WERI-Rb-1 (cell line): ENCODE measurements at regions not wholly inside any gene's neighbourhood (a gene's known extent, or its start where the extent isn't known, plus 50 kb on each side); places are given as distances from the start of the nearest gene placed in this dataset.

ENCODE experiments used
- DNase-seq: peaks from one replicate; pipeline ENCODE4 v3.0.0-alpha.2; 2020
- H3K27ac ChIP-seq: fragments of 250-450 bp; sonication (Bioruptor Pico); 2 replicates; pipeline ENCODE4 v1.5.1; 2020; ENCODE audit warnings: mild to moderate bottlenecking, moderate library complexity
- H3K27me3 ChIP-seq: fragments of 250-450 bp; sonication (Bioruptor Pico); 2 replicates; pipeline ENCODE4 v1.5.1; 2021; ENCODE audit warnings: mild to moderate bottlenecking, low read depth, moderate library complexity; ENCODE audit not compliant: insufficient read depth, severe bottlenecking
- H3K36me3 ChIP-seq: fragments of 250-450 bp; sonication (Bioruptor Pico); 2 replicates; pipeline ENCODE4 v1.5.1; 2020; ENCODE audit warnings: mild to moderate bottlenecking, moderate library complexity
- H3K4me3 ChIP-seq: 2 replicates; pipeline ENCODE4 v1.5.1; 2011; ENCODE audit warnings: low read depth, mild to moderate bottlenecking, control low read depth, low read length
- H3K9me3 ChIP-seq: fragments of 250-450 bp; sonication (Bioruptor Pico); 2 replicates; pipeline ENCODE4 v1.5.1; 2021; ENCODE audit warnings: mild to moderate bottlenecking, moderate library complexity; ENCODE audit not compliant: severe bottlenecking
- TF ChIP-seq, protein P1 (sequence below): IDR thresholded peaks from 2 replicates; pipeline ENCODE4 v1.5.1; 2011; ENCODE audit warnings: low read depth, mild to moderate bottlenecking, control low read depth, inconsistent platforms, low read length

DNA sequence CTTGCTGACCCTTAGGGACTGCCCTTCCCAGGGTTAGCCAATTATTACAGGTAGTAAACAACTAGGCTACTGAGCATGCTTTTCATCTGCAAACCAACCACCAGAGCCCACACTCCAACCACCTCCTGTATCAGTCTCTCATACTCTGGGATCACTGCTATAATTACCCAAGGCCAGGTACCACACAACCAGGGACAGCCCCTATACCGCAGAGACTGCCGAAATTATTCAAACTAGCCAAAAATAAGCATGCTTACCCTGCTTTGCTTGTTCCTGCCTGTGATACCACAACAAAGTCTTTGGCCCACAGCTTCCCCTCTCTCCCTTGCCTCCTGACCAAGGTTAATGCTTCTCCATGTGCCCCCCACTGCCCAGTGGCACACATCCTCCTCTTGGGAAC is 197.6 kb upstream of the SRRM4 start:
- TF ChIP-seq, protein P1, sequence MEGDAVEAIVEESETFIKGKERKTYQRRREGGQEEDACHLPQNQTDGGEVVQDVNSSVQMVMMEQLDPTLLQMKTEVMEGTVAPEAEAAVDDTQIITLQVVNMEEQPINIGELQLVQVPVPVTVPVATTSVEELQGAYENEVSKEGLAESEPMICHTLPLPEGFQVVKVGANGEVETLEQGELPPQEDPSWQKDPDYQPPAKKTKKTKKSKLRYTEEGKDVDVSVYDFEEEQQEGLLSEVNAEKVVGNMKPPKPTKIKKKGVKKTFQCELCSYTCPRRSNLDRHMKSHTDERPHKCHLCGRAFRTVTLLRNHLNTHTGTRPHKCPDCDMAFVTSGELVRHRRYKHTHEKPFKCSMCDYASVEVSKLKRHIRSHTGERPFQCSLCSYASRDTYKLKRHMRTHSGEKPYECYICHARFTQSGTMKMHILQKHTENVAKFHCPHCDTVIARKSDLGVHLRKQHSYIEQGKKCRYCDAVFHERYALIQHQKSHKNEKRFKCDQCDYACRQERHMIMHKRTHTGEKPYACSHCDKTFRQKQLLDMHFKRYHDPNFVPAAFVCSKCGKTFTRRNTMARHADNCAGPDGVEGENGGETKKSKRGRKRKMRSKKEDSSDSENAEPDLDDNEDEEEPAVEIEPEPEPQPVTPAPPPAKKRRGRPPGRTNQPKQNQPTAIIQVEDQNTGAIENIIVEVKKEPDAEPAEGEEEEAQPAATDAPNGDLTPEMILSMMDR, result no peak
- DNase-seq, result no peak

DNA sequence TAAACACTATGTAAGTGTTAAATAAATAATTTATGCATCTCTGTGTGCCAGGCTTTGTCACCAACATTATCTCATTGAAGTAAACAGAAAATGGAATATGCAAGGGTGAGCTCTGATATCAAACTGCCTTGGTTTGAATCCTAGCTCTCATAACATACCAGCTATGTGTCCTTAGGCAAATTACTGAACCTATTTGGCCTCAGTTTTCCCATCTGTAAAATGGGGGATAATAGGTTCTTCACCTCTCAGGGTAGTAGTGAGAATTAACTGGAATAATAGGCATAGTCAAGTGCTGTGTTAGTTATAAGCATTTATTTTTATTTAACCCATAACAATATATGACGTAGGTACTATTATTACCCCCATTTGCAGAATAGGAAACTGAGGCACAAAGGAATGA is 190.8 kb upstream of the SRRM4 start:
- no peaks in the 10 kb centered on the region for H3K36me3 ChIP-seq
- no peak for DNase-seq
- H3K9me3 ChIP-seq, result no peaks in the 10 kb centered on the region
- H3K4me3 ChIP-seq, result no peak overlapping the region
- H3K27me3 ChIP-seq, result no peaks in the 10 kb centered on the region
- TF ChIP-seq, protein P1, result no peak
- no peak overlapping the region for H3K27ac ChIP-seq

More for the DNA sequence above, 197.6 kb upstream of the SRRM4 start:
- H3K36me3 ChIP-seq, result no peaks in the 10 kb centered on the region
- H3K27me3 ChIP-seq, result no peaks in the 10 kb centered on the region
- H3K4me3 ChIP-seq, result no peak overlapping the region
- H3K27ac ChIP-seq, result no peak overlapping the region
- H3K9me3 ChIP-seq, result no peaks in the 10 kb centered on the region

DNA sequence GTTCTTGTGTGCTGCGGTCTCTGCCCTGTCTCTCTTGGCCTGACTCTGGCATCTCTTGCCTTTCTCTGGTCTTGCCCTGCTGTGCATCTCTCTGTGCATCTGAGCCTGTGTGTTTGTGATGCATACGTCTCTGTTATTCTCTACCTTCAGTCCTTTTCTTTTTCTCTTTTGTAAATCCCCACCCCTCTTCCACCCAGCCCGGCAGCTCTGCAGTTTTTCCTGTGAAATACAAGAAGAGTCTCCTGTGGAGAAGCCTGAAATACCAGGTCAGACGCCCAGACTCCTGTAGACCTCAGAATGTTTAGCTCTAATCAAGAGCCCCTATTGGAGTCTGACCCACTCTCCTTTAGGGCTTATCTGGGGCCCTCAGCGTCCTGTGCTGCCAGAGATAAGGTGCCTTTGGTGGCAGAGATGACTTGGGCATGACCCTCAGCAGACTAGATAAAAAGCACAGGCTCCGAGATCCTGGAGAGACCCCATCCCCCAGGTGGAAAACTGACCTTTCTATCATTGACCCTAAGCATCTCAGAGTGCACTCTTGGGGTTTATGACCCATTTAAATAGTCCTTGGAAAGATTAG is 167.5 kb upstream of the SRRM4 start:
- H3K27ac ChIP-seq, result no peak overlapping the region
- no peaks in the 10 kb centered on the region for H3K36me3 ChIP-seq
- H3K27me3 ChIP-seq, result no peaks in the 10 kb centered on the region
- H3K4me3 ChIP-seq, result no peak overlapping the region
- DNase-seq, result no peak
- peaks cover 5% of the 10 kb centered on the region for H3K9me3 ChIP-seq
- TF ChIP-seq, protein P1, result no peak

DNA sequence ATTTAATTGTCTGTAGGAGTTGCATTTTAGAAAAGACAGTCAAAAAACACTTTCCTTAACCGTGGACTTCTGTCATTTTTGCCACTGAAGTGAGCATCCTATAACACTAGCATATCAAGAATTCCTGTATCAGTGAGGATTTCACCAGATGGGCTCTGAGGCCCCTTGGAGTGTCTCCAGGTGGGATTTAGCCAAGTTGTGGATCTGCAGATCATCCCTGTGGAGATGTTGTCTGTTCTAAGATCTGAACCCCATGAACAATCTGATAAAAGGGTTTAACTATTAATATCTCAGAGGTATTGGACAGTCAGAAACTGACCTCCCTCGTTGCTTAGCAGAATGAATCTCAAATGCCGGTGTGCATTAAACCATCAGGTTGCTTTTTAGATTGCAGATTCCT is 165.0 kb upstream of the SRRM4 start:
- H3K36me3 ChIP-seq, result no peaks in the 10 kb centered on the region
- no peak for DNase-seq
- TF ChIP-seq, protein P1, result no peak

DNA sequence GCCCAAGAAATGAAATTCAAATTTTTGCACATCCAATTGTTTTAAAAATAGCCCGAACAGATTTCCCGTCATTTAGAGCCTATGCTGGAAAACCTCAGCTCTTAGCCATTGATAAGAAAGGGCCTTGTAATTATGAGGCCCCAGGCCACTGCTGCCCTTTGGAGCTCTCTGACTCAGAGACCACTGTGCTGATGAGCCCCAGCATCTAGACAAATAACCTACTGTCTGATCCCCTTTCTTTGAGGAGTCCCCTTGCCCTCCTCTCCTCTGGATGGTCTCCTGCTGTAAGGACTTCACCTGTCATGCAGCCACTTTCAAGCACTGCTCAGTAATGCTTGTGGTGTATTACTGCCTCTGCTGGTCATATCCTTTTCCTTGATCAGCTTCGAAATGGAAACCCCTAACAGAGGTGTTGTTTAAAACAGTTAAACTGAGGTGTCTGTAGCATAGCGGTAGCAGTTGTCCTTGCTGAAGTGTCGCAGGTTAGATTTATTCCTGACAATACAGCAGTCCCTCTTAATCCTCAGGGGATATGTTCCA is 159.9 kb upstream of the SRRM4 start:
- TF ChIP-seq, protein P1, result peak; percentile 55
- H3K4me3 ChIP-seq, result no peak overlapping the region
- no peak overlapping the region for H3K27ac ChIP-seq
- H3K36me3 ChIP-seq, result no peaks in the 10 kb centered on the region
- peaks cover 5% of the 10 kb centered on the region for H3K9me3 ChIP-seq
- DNase-seq, result no peak
- no peaks in the 10 kb centered on the region for H3K27me3 ChIP-seq

More for the DNA sequence above, 165.0 kb upstream of the SRRM4 start:
- H3K4me3 ChIP-seq, result no peak overlapping the region
- no peaks in the 10 kb centered on the region for H3K27me3 ChIP-seq
- H3K9me3 ChIP-seq, result peaks cover 5% of the 10 kb centered on the region
- no peak overlapping the region for H3K27ac ChIP-seq

DNA sequence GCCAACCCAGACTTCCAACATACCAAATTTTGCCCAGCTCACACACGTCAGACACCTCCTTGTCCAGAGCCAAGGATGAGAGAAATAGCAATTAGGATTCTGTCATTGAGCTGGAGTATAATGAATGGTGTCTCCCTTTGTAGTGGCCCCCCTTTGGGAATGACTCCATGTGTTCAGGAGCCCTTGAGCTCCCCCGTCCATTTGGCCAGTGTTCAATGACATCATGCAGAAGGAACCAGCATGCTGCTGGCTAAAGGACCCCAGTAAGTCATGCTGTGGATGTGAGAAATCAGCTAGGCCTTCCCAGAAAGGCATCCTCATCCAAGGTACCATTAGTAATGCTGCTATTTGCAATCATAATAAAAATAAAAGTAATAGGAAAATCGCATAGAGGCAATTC is 158.8 kb upstream of the SRRM4 start:
- TF ChIP-seq, protein P1, result no peak
- H3K36me3 ChIP-seq, result no peaks in the 10 kb centered on the region
- no peaks in the 10 kb centered on the region for H3K9me3 ChIP-seq
- H3K27me3 ChIP-seq, result no peaks in the 10 kb centered on the region
- DNase-seq, result no peak
- no peak overlapping the region for H3K27ac ChIP-seq
- no peak overlapping the region for H3K4me3 ChIP-seq
